ENCODE measurements at regions not wholly inside any gene's neighbourhood (a gene's known extent, or its start where the extent isn't known, plus 50 kb on each side); places are given as distances from the start of the nearest gene placed in this dataset.

GRCh38 chr9:2925016-2925415 lies 81.1 kb upstream of the PUM3 start:
- FAIRE-seq (no peak), DNase-seq (ENCODE audit: low spot score) (no peak)

GRCh38 chr9:2924380-2924768 lies 80.5 kb upstream of the PUM3 start:
- no peak for FAIRE-seq
- DNase-seq (ENCODE audit: low spot score) = no peak

- DNase-seq (ENCODE audit: low spot score) (no peak), FAIRE-seq (no peak)
Measured at GRCh38 chr9:2923766-2924379, 80.0 kb upstream of the PUM3 start.

- FAIRE-seq (no peak), DNase-seq (ENCODE audit: low spot score) (no peak)
Measured at GRCh38 chr9:2919347-2919746, 75.5 kb upstream of the PUM3 start.

- FAIRE-seq = no peak
- DNase-seq (ENCODE audit: low spot score) = no peak
Measured at GRCh38 chr9:2916382-2916985, 72.6 kb upstream of the PUM3 start.

GRCh38 chr9:2913026-2913425 lies 69.1 kb upstream of the PUM3 start:
- DNase-seq (ENCODE audit: low spot score) (no peak), FAIRE-seq (no peak)

GRCh38 chr9:2907411-2907810 lies 63.5 kb upstream of the PUM3 start:
- DNase-seq (ENCODE audit: low spot score) (no peak), FAIRE-seq (no peak)

- no peak for FAIRE-seq
- no peak for DNase-seq (ENCODE audit: low spot score)
Measured at GRCh38 chr9:2904242-2904930, 60.5 kb upstream of the PUM3 start.
